ENCODE measurements at regions not wholly inside any gene's neighbourhood (a gene's known extent, or its start where the extent isn't known, plus 50 kb on each side); places are given as distances from the start of the nearest gene placed in this dataset.

- no peaks in the 10 kb centered on the region for H3K36me3 Mint-ChIP-seq (ENCODE audit: low read depth)
- H3F3A ChIP-seq (replicated peaks; ENCODE audit: low read depth) = no peaks in the 10 kb centered on the region
- DNase-seq (ENCODE audit: low spot score) (no peak), ATAC-seq (no peak)
- H2AFZ ChIP-seq = no peak overlapping the region
- peaks cover 3% of the 10 kb centered on the region for H3K27me3 Mint-ChIP-seq (ENCODE audit: insufficient read depth, low read depth, poor library complexity)
- peaks cover 3% of the 10 kb centered on the region; the same call in 2 of the 3 replicates for H3K9me3 Mint-ChIP-seq
- no peak overlapping the region for H3K27ac ChIP-seq (ENCODE audit: low read depth)
- no peak overlapping the region for H3K27ac Mint-ChIP-seq
- TF ChIP-seq NANOG (IDR thresholded peaks at IDR 0.05; ENCODE audit: borderline replicate concordance) = no peak
- no peak for TF ChIP-seq CREB1 (CRISPR knock-in tag; IDR thresholded peaks at IDR 0.05; ENCODE audit: low read depth)
- TF ChIP-seq EZH2 (IDR thresholded peaks at IDR 0.05; ENCODE audit: low read depth, unreplicated experiment) = no peak
- no peak for TF ChIP-seq ETS1 (IDR thresholded peaks at IDR 0.05)
- no peaks in the 10 kb centered on the region for H3K4me1 Mint-ChIP-seq
- no peaks in the 10 kb centered on the region for H3K4me1 ChIP-seq (ENCODE audit: insufficient read depth)
- H4K20me1 ChIP-seq (replicated peaks; ENCODE audit: insufficient read depth) = no peaks in the 10 kb centered on the region
- H3K4me2 ChIP-seq = no peak overlapping the region
- no peaks in the 10 kb centered on the region for H3K27me3 ChIP-seq (ENCODE audit: insufficient read depth)
- no peak overlapping the region for H3K4me3 ChIP-seq
- no peaks in the 10 kb centered on the region; the same call in 1 of the 2 replicates for H3K9me2 ChIP-seq (ENCODE audit: insufficient read depth)
- no peaks in the 10 kb centered on the region for H3K79me2 ChIP-seq (replicated peaks; ENCODE audit: insufficient read depth)
- no peak overlapping the region for H3K4me3 Mint-ChIP-seq
- H3K36me3 ChIP-seq (ENCODE audit: insufficient read depth) = no peaks in the 10 kb centered on the region; the same call in 1 of the 2 replicates
Observed at GRCh38 chr5:3943859-3944258, 348.2 kb downstream of the IRX1 start.

DNA sequence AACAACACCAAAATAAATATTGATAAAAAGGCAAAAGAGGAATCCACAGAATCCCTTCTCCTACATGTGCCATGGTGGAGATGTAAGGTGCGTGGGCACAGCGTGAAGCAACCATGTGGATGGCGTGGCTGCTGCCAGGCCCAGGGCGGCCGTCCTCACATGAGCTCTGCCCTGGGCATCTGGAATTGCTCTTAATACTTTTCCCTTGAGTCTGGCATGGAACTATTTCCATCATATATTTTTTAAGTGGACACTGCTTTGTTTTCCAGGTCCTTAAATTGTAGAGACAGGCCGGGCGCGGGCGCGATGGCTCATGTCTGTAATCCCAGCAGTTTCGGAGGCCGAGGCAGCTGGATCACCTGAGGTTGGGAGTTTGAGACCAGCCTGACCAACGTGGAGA lies 349.3 kb downstream of the IRX1 start:
- no peak for ATAC-seq
- no peaks in the 10 kb centered on the region; the same call in 1 of the 2 replicates for H3K9me2 ChIP-seq (ENCODE audit: insufficient read depth)
- no peak for TF ChIP-seq POLR2AphosphoS5 (IDR thresholded peaks at IDR 0.05; ENCODE audit: low read depth)
- TF ChIP-seq EZH2phosphoT487 (IDR thresholded peaks at IDR 0.05; ENCODE audit: unreplicated experiment) = no peak
- TF ChIP-seq ZNF331 (CRISPR knock-in tag; IDR thresholded peaks at IDR 0.05; ENCODE audit: low read depth) = no peak
- no peak for TF ChIP-seq ZNF114 (CRISPR knock-in tag; IDR thresholded peaks at IDR 0.05)
- TF ChIP-seq ETS1 (IDR thresholded peaks at IDR 0.05) = no peak
- no peak for TF ChIP-seq EZH2 (IDR thresholded peaks at IDR 0.05; ENCODE audit: low read depth, unreplicated experiment)
- no peak for TF ChIP-seq JUNB (IDR thresholded peaks at IDR 0.05; ENCODE audit: unreplicated experiment)
- no peak for TF ChIP-seq NANOG (IDR thresholded peaks at IDR 0.05; ENCODE audit: borderline replicate concordance)
- TF ChIP-seq CREB1 (CRISPR knock-in tag; IDR thresholded peaks at IDR 0.05; ENCODE audit: low read depth) = no peak
- TF ChIP-seq STAT1 (IDR thresholded peaks at IDR 0.05; ENCODE audit: unreplicated experiment) = no peak
- TF ChIP-seq, protein P1, sequence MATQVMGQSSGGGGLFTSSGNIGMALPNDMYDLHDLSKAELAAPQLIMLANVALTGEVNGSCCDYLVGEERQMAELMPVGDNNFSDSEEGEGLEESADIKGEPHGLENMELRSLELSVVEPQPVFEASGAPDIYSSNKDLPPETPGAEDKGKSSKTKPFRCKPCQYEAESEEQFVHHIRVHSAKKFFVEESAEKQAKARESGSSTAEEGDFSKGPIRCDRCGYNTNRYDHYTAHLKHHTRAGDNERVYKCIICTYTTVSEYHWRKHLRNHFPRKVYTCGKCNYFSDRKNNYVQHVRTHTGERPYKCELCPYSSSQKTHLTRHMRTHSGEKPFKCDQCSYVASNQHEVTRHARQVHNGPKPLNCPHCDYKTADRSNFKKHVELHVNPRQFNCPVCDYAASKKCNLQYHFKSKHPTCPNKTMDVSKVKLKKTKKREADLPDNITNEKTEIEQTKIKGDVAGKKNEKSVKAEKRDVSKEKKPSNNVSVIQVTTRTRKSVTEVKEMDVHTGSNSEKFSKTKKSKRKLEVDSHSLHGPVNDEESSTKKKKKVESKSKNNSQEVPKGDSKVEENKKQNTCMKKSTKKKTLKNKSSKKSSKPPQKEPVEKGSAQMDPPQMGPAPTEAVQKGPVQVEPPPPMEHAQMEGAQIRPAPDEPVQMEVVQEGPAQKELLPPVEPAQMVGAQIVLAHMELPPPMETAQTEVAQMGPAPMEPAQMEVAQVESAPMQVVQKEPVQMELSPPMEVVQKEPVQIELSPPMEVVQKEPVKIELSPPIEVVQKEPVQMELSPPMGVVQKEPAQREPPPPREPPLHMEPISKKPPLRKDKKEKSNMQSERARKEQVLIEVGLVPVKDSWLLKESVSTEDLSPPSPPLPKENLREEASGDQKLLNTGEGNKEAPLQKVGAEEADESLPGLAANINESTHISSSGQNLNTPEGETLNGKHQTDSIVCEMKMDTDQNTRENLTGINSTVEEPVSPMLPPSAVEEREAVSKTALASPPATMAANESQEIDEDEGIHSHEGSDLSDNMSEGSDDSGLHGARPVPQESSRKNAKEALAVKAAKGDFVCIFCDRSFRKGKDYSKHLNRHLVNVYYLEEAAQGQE (IDR thresholded peaks at IDR 0.05; ENCODE audit: unreplicated experiment) = no peak

More for the DNA sequence above, 349.3 kb downstream of the IRX1 start:
- no peaks in the 10 kb centered on the region for H3K4me1 Mint-ChIP-seq
- Histone ChIP-seq H3K79me2 (replicated peaks; ENCODE audit: insufficient read depth) (no peaks in the 10 kb centered on the region), H3K36me3 (ENCODE audit: insufficient read depth) (no peaks in the 10 kb centered on the region; the same call in 1 of the 2 replicates), H3K4me3 (no peak overlapping the region), H2AFZ (no peak overlapping the region), H3F3A (replicated peaks; ENCODE audit: low read depth) (no peaks in the 10 kb centered on the region), H3K27me3 (ENCODE audit: insufficient read depth) (no peaks in the 10 kb centered on the region), H3K4me2 (no peak overlapping the region), H4K20me1 (replicated peaks; ENCODE audit: insufficient read depth) (no peaks in the 10 kb centered on the region), H3K4me1 (ENCODE audit: insufficient read depth) (no peaks in the 10 kb centered on the region), H3K27ac (ENCODE audit: low read depth) (no peak overlapping the region)
- peaks cover 3% of the 10 kb centered on the region; the same call in 1 of the 3 replicates for H3K9me3 Mint-ChIP-seq
- no peaks in the 10 kb centered on the region for H3K36me3 Mint-ChIP-seq (ENCODE audit: low read depth)
- DNase-seq (ENCODE audit: low spot score) = no peak
- no peak overlapping the region for H3K27ac Mint-ChIP-seq
- no peak overlapping the region for H3K4me3 Mint-ChIP-seq
- peaks cover 3% of the 10 kb centered on the region for H3K27me3 Mint-ChIP-seq (ENCODE audit: insufficient read depth, low read depth, poor library complexity)

Data from GM23338 (cell line).